GM19324 (cell line): ENCODE measurements at regions not wholly inside any gene's neighbourhood (a gene's known extent, or its start where the extent isn't known, plus 50 kb on each side); places are given as distances from the start of the nearest gene placed in this dataset.

Experiments used
- ATAC-seq: cut with Tn5 transposase; IDR thresholded peaks from one replicate; pipeline ENCODE4 v1.9.1; 2021; ENCODE audit warnings: mild to moderate bottlenecking, moderate library complexity; ENCODE audit not compliant: unreplicated experiment, low FRiP score

GRCh38 chr7:35581605-35582210 lies 113.2 kb downstream of the HERPUD2 start:
- no peak for ATAC-seq

GRCh38 chr7:35576031-35576573 lies 118.8 kb downstream of the HERPUD2 start:
- no peak for ATAC-seq

- ATAC-seq = no peak
Measured at GRCh38 chr7:35571611-35572240, 123.2 kb downstream of the HERPUD2 start.

GRCh38 chr7:35570937-35571336 lies 124.0 kb downstream of the HERPUD2 start:
- ATAC-seq = no peak

GRCh38 chr7:35565927-35566326 lies 129.0 kb downstream of the HERPUD2 start:
- no peak for ATAC-seq

- no peak for ATAC-seq
Measured at GRCh38 chr7:35558841-35559240, 136.1 kb downstream of the HERPUD2 start.

GRCh38 chr7:35556515-35557471 lies 138.1 kb downstream of the HERPUD2 start:
- no peak for ATAC-seq

- no peak for ATAC-seq
Measured at GRCh38 chr7:35555934-35556333, 139.0 kb downstream of the HERPUD2 start.

GRCh38 chr7:35555386-35555785 lies 139.5 kb downstream of the HERPUD2 start:
- no peak for ATAC-seq

- no peak for ATAC-seq
Measured at GRCh38 chr7:35553519-35553918, 141.4 kb downstream of the HERPUD2 start.

GRCh38 chr7:35552691-35553090 lies 142.2 kb downstream of the HERPUD2 start:
- no peak for ATAC-seq

- ATAC-seq = no peak
Measured at GRCh38 chr7:35551321-35552081, 143.4 kb downstream of the HERPUD2 start.

- ATAC-seq = no peak
Measured at GRCh38 chr7:35550831-35551230, 144.1 kb downstream of the HERPUD2 start.

- no peak for ATAC-seq
Measured at GRCh38 chr7:35549781-35550180, 145.2 kb downstream of the HERPUD2 start.

GRCh38 chr7:35548291-35548690 lies 146.6 kb downstream of the HERPUD2 start:
- no peak for ATAC-seq

GRCh38 chr7:35546691-35547429 lies 148.1 kb downstream of the HERPUD2 start:
- no peak for ATAC-seq

GRCh38 chr7:35545831-35546230 lies 149.1 kb downstream of the HERPUD2 start:
- ATAC-seq = no peak

- ATAC-seq = no peak
Measured at GRCh38 chr7:35544028-35544742, 150.8 kb downstream of the HERPUD2 start.
